ENCODE measurements at regions not wholly inside any gene's neighbourhood (a gene's known extent, or its start where the extent isn't known, plus 50 kb on each side); places are given as distances from the start of the nearest gene placed in this dataset.

- intact Hi-C loops (cut with micrococcal nuclease), result no loop called here
- DNase-seq, result peak; percentile 35
- Histone ChIP-seq H3K27ac (ENCODE audit: low read length) (no peak overlapping the region), H3K9me3 (ENCODE audit: low read length) (no peaks in the 10 kb centered on the region), H3K4me1 (ENCODE audit: insufficient read depth, low read length) (peaks cover 15% of the 10 kb centered on the region), H4K20me1 (ENCODE audit: low read length) (no peaks in the 10 kb centered on the region), H3K9me2 (replicated peaks; ENCODE audit: low read length) (no peaks in the 10 kb centered on the region), H3K4me2 (ENCODE audit: low read length) (no peak overlapping the region), H3K27me3 (ENCODE audit: low read length) (no peaks in the 10 kb centered on the region), H3K79me2 (ENCODE audit: low read length) (no peaks in the 10 kb centered on the region), H3K36me3 (ENCODE audit: low read depth, low read length) (no peaks in the 10 kb centered on the region), H3F3A (ENCODE audit: low read length, unreplicated experiment) (no peaks in the 10 kb centered on the region), H3K4me3 (ENCODE audit: low read length) (no peak overlapping the region), H3K9ac (ENCODE audit: low read length) (no peak overlapping the region), H2AFZ (ENCODE audit: low read length) (no peak overlapping the region)
- ChIA-PET CTCF (no interaction called here), POLR2A (ENCODE audit: unreplicated experiment) (no interaction called here)
- no peak for ATAC-seq
- BruUV-seq (replicated peaks), result no TSS peak
- TF ChIP-seq EZH2phosphoT487 (IDR thresholded peaks at IDR 0.05; ENCODE audit: borderline replicate concordance, low read length) (no peak), EZH2 (IDR thresholded peaks at IDR 0.05; ENCODE audit: low read length, unreplicated experiment) (no peak), CTCF (conservative IDR thresholded peaks at IDR 0.05; ENCODE audit: low read depth, low read length) (no peak)
Measured at GRCh38 chr20:50327666-50328065, 137.0 kb downstream of the CEBPB start.

GRCh38 chr20:50328222-50328979 lies 137.8 kb downstream of the CEBPB start:
- Histone ChIP-seq H2AFZ (ENCODE audit: low read length) (no peak overlapping the region), H3K27me3 (ENCODE audit: low read length) (no peaks in the 10 kb centered on the region), H3K4me3 (ENCODE audit: low read length) (no peak overlapping the region), H4K20me1 (ENCODE audit: low read length) (no peaks in the 10 kb centered on the region), H3K27ac (ENCODE audit: low read length) (no peak overlapping the region), H3K4me1 (ENCODE audit: insufficient read depth, low read length) (peaks cover 23% of the 10 kb centered on the region), H3F3A (ENCODE audit: low read length, unreplicated experiment) (no peaks in the 10 kb centered on the region), H3K79me2 (ENCODE audit: low read length) (no peaks in the 10 kb centered on the region), H3K9me3 (ENCODE audit: low read length) (no peaks in the 10 kb centered on the region), H3K4me2 (ENCODE audit: low read length) (no peak overlapping the region), H3K9ac (ENCODE audit: low read length) (no peak overlapping the region), H3K36me3 (ENCODE audit: low read depth, low read length) (no peaks in the 10 kb centered on the region), H3K9me2 (replicated peaks; ENCODE audit: low read length) (no peaks in the 10 kb centered on the region)
- ChIA-PET POLR2A (ENCODE audit: unreplicated experiment) (no interaction called here), CTCF (no interaction called here)
- TF ChIP-seq EZH2 (IDR thresholded peaks at IDR 0.05; ENCODE audit: low read length, unreplicated experiment) (no peak), CTCF (conservative IDR thresholded peaks at IDR 0.05; ENCODE audit: low read depth, low read length) (no peak), EZH2phosphoT487 (IDR thresholded peaks at IDR 0.05; ENCODE audit: borderline replicate concordance, low read length) (no peak)
- no peak for DNase-seq
- no peak for ATAC-seq
- BruUV-seq (replicated peaks), result no TSS peak
- intact Hi-C loops (cut with micrococcal nuclease), result no loop called here
